B cell (primary cell): ENCODE measurements at regions not wholly inside any gene's neighbourhood (a gene's known extent, or its start where the extent isn't known, plus 50 kb on each side); places are given as distances from the start of the nearest gene placed in this dataset.

Source experiments
- EZH2 ChIP-seq: IDR thresholded peaks from 2 replicates; pipeline ENCODE4 v1.6.1; 2012; ENCODE audit warnings: borderline replicate concordance, low read depth, mild to moderate bottlenecking, moderate library complexity, low read length; ENCODE audit not compliant: insufficient read depth, poor library complexity, severe bottlenecking
- TF ChIP-seq, protein P1 (sequence below): fragments of 200-600 bp; IDR thresholded peaks from one replicate; pipeline ENCODE4 v1.8.0; 2022; ENCODE audit warnings: antibody characterized with exemption, mild to moderate bottlenecking

GRCh38 chr3:107983247-107983646, 107.6 kb downstream of the CD47 start:
- TF ChIP-seq EZH2 = no peak
- TF ChIP-seq, protein P1, sequence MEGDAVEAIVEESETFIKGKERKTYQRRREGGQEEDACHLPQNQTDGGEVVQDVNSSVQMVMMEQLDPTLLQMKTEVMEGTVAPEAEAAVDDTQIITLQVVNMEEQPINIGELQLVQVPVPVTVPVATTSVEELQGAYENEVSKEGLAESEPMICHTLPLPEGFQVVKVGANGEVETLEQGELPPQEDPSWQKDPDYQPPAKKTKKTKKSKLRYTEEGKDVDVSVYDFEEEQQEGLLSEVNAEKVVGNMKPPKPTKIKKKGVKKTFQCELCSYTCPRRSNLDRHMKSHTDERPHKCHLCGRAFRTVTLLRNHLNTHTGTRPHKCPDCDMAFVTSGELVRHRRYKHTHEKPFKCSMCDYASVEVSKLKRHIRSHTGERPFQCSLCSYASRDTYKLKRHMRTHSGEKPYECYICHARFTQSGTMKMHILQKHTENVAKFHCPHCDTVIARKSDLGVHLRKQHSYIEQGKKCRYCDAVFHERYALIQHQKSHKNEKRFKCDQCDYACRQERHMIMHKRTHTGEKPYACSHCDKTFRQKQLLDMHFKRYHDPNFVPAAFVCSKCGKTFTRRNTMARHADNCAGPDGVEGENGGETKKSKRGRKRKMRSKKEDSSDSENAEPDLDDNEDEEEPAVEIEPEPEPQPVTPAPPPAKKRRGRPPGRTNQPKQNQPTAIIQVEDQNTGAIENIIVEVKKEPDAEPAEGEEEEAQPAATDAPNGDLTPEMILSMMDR = no peak
